ENCODE measurements at regions not wholly inside any gene's neighbourhood (a gene's known extent, or its start where the extent isn't known, plus 50 kb on each side); places are given as distances from the start of the nearest gene placed in this dataset.
"Not testable (repeated sequence)": the region's sequence is repeated elsewhere in the genome, so short reads cannot be mapped to it uniquely, and the experiment has no call there.

GRCh38 chr4:126532527-126532926 is 1100.2 kb upstream of the INTU start:
- no peak for DNase-seq (ENCODE audit: low read depth in 4 of 4, low spot score in 2 of 4)

GRCh38 chr4:126533146-126533805 is 1099.5 kb upstream of the INTU start:
- DNase-seq (ENCODE audit: low read depth in 4 of 4, low spot score in 2 of 4) = no peak

GRCh38 chr4:126539771-126540170 is 1093.0 kb upstream of the INTU start:
- DNase-seq (ENCODE audit: low read depth in 4 of 4, low spot score in 2 of 4) = no peak

- no peak for DNase-seq (ENCODE audit: low read depth in 4 of 4, low spot score in 2 of 4)
These were observed 1090.9 kb upstream of the INTU start for GRCh38 chr4:126541820-126542219.

- DNase-seq (ENCODE audit: low read depth in 4 of 4, low spot score in 2 of 4) = no peak
These were observed 1088.5 kb upstream of the INTU start for GRCh38 chr4:126544276-126544675.

- not testable (repeated sequence) for DNase-seq (ENCODE audit: low read depth in 4 of 4, low spot score in 2 of 4)
These were observed 1086.6 kb upstream of the INTU start for GRCh38 chr4:126546197-126546596.

- no peak for DNase-seq (ENCODE audit: low read depth in 4 of 4, low spot score in 2 of 4)
These were observed 1085.4 kb upstream of the INTU start for GRCh38 chr4:126547352-126547751.

- no peak for DNase-seq (ENCODE audit: low read depth in 4 of 4, low spot score in 2 of 4)
These were observed 1083.9 kb upstream of the INTU start for GRCh38 chr4:126548890-126549289.

GRCh38 chr4:126552321-126552720 is 1080.4 kb upstream of the INTU start:
- DNase-seq (ENCODE audit: low read depth in 4 of 4, low spot score in 2 of 4) = no peak

- DNase-seq (ENCODE audit: low read depth in 4 of 4, low spot score in 2 of 4) = no peak
These were observed 1079.5 kb upstream of the INTU start for GRCh38 chr4:126553248-126553647.

GRCh38 chr4:126558596-126558995 is 1074.2 kb upstream of the INTU start:
- DNase-seq (ENCODE audit: low read depth in 4 of 4, low spot score in 2 of 4) = no peak

- no peak for DNase-seq (ENCODE audit: low read depth in 4 of 4, low spot score in 2 of 4)
These were observed 1072.8 kb upstream of the INTU start for GRCh38 chr4:126559961-126560360.

- DNase-seq (ENCODE audit: low read depth in 4 of 4, low spot score in 2 of 4) = no peak
These were observed 1072.0 kb upstream of the INTU start for GRCh38 chr4:126560794-126561193.

- DNase-seq (ENCODE audit: low read depth in 4 of 4, low spot score in 2 of 4) = no peak
These were observed 1069.4 kb upstream of the INTU start for GRCh38 chr4:126563389-126563788.

GRCh38 chr4:126564283-126564854 is 1068.4 kb upstream of the INTU start:
- no peak for DNase-seq (ENCODE audit: low read depth in 4 of 4, low spot score in 2 of 4)

- DNase-seq (ENCODE audit: low read depth in 4 of 4, low spot score in 2 of 4) = no peak
These were observed 1063.8 kb upstream of the INTU start for GRCh38 chr4:126568652-126569570.

- no peak for DNase-seq (ENCODE audit: low read depth in 4 of 4, low spot score in 2 of 4)
These were observed 1060.5 kb upstream of the INTU start for GRCh38 chr4:126572264-126572663.

GRCh38 chr4:126582737-126583136 is 1050.0 kb upstream of the INTU start:
- DNase-seq (ENCODE audit: low read depth in 4 of 4, low spot score in 2 of 4) = no peak

- DNase-seq (ENCODE audit: low read depth in 4 of 4, low spot score in 2 of 4) = no peak
These were observed 1049.2 kb upstream of the INTU start for GRCh38 chr4:126583509-126583908.

GRCh38 chr4:126591583-126591982 is 1041.2 kb upstream of the INTU start:
- no peak for DNase-seq (ENCODE audit: low read depth in 4 of 4, low spot score in 2 of 4)

- no peak for DNase-seq (ENCODE audit: low read depth in 4 of 4, low spot score in 2 of 4)
These were observed 1040.7 kb upstream of the INTU start for GRCh38 chr4:126592088-126592487.

GRCh38 chr4:126593626-126594025 is 1039.1 kb upstream of the INTU start:
- no peak for DNase-seq (ENCODE audit: low read depth in 4 of 4, low spot score in 2 of 4)
